K562 (cell line): ENCODE measurements at regions not wholly inside any gene's neighbourhood (a gene's known extent, or its start where the extent isn't known, plus 50 kb on each side); places are given as distances from the start of the nearest gene placed in this dataset.

Experiments
- ADNP ChIP-seq: fragments of 200-800 bp; sonication (Bioruptor generic); IDR thresholded peaks from 2 replicates; pipeline ENCODE4 v1.6.1; 2016; ENCODE audit warnings: missing genetic modification characterization, missing compliant biosample characterization
- ATF1 ChIP-seq, 2 experiments: fragments of 450-650 bp in 1 of 2; IDR thresholded peaks; 2 replicates each; pipeline ENCODE4 v1.6.1; 2016; ENCODE audit warnings: missing compliant biosample characterization in 1 of 2, missing genetic modification characterization in 1 of 2
- DACH1 ChIP-seq: fragments of 450-650 bp; IDR thresholded peaks from 2 replicates; pipeline ENCODE4 v1.6.1; 2018; ENCODE audit not compliant: partially characterized antibody
- EHMT2 ChIP-seq: fragments of 450-650 bp; IDR thresholded peaks from 2 replicates; pipeline ENCODE4 v1.6.1; 2018; ENCODE audit warnings: antibody characterized with exemption
- ELF2 ChIP-seq: fragments of 250-450 bp; sonication (Bioruptor Pico); IDR thresholded peaks from 2 replicates; pipeline ENCODE4 v1.5.0; 2021; ENCODE audit warnings: mild to moderate bottlenecking
- HCFC1 ChIP-seq: IDR thresholded peaks from 2 replicates; pipeline ENCODE4 v1.6.1; 2012; ENCODE audit warnings: low read depth, low read length, improper control_type of control experiment
- HMG20A ChIP-seq: fragments of 450-650 bp; formaldehyde crosslinking; conservative IDR thresholded peaks from 2 replicates; pipeline ENCODE4 v1.4.0; 2020; ENCODE audit warnings: mild to moderate bottlenecking, mixed read lengths
- ID3 ChIP-seq, 2 experiments: fragments of 250-450 bp in 1 of 2; fragments of 450-650 bp in 1 of 2; sonication (Bioruptor Pico) in 1 of 2; IDR thresholded peaks; 2 replicates each; pipeline versions ENCODE4 v1.6.1 to v1.8.0; 2016 to 2021; ENCODE audit warnings: mild to moderate bottlenecking in 2 of 2, moderate library complexity in 2 of 2, missing compliant biosample characterization in 1 of 2, missing genetic modification characterization in 1 of 2
- MYNN ChIP-seq, 2 experiments: sonication (generic); formaldehyde crosslinking in 1 of 2; IDR thresholded peaks; 2 replicates each; pipeline versions ENCODE4 v1.5.0 to v1.6.1; 2016 to 2020; ENCODE audit warnings: antibody characterized with exemption in 1 of 2, missing genetic modification reagents in 1 of 2
- SMC3 ChIP-seq: conservative IDR thresholded peaks from 2 replicates; pipeline ENCODE4 v1.6.1; 2011; ENCODE audit warnings: low read depth, low read length, improper control_type of control experiment; ENCODE audit not compliant: insufficient read depth
- SP1 ChIP-seq: sonication (generic); formaldehyde crosslinking; IDR thresholded peaks from 2 replicates; pipeline ENCODE4 v1.8.1; 2022; ENCODE audit warnings: mild to moderate bottlenecking, missing genetic modification reagents
- UBTF ChIP-seq, 2 experiments: IDR thresholded peaks; 2 replicates each; pipeline ENCODE4 v1.6.1; 2012; ENCODE audit warnings: improper control_type of control experiment in 2 of 2, low read depth in 2 of 2, low read length in 2 of 2, borderline replicate concordance in 1 of 2
- ZBED1 ChIP-seq: IDR thresholded peaks from 2 replicates; pipeline ENCODE4 v1.6.1; 2014
- ZNF24 ChIP-seq: fragments of 450-650 bp; IDR thresholded peaks from 2 replicates; pipeline ENCODE4 v1.6.1; 2016
- ZNF408 ChIP-seq: fragments of 250-450 bp; sonication (Bioruptor Pico); IDR thresholded peaks from 2 replicates; pipeline ENCODE4 v1.4.0; 2020; ENCODE audit warnings: low read depth, mild to moderate bottlenecking, moderate library complexity
- ZNF609 ChIP-seq: sonication (generic); formaldehyde crosslinking; IDR thresholded peaks from 2 replicates; pipeline ENCODE4 v1.8.1; 2023; ENCODE audit warnings: missing genetic modification reagents, mild to moderate bottlenecking, borderline replicate concordance

DNA sequence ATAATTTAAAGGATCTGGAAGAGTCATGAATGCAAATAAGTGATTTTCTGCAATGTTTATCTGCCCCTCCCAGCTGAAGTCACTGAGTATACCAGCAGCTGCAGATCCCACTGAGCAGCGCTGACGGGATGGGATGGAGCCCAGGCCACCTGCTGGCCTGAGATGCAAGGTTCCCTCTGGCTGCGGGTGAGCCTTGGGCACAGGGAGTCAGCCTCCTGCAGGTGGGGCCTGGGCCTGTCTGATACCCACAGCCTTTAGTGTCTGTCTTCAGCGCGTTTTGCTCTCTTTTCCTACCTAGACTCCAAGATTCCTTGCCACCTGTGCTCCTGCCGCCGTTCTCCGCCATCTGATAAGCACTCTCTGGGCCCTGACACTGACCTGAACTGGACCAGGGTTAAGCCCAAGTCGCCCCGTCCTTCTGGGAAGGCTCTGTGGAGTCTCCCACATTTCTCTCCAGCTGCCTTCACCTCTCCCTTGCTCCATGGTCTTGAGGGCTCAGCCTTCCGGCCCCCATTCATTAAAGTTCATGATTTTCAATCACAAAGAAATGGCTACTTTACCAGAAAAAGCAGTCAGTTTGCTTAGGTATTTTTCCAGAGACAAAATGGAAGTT lies 223.1 kb upstream of the FAT1 start (continued):
- TF ChIP-seq ZNF609 (CRISPR knock-in tag) (no peak), EHMT2 (no peak), ELF2 (no peak), UBTF (IDR thresholded peaks at IDR 0.05; ENCODE audit: borderline replicate concordance in 1 of 2, low read depth in 2 of 2, low read length in 2 of 2) (no peak), ZNF24 (no peak), SP1 (CRISPR knock-in tag) (no peak), HCFC1 (no peak), ADNP (tag) (no peak), HMG20A (no peak), ZBED1 (no peak), ATF1 (CRISPR knock-in tag; IDR thresholded peaks at IDR 0.05) (no peak), ATF1 (tag; IDR thresholded peaks at IDR 0.05) (no peak), MYNN (IDR thresholded peaks at IDR 0.05) (no peak), MYNN (CRISPR knock-in tag; IDR thresholded peaks at IDR 0.05) (no peak), ID3 (CRISPR knock-in tag; IDR thresholded peaks at IDR 0.05) (no peak), ID3 (tag; IDR thresholded peaks at IDR 0.05) (no peak), ZNF408 (CRISPR knock-in tag) (no peak), SMC3 (peak; percentile 62), DACH1 (no peak)
